Uterus (tissue), 3 donors: ENCODE measurements at regions not wholly inside any gene's neighbourhood (a gene's known extent, or its start where the extent isn't known, plus 50 kb on each side); places are given as distances from the start of the nearest gene placed in this dataset.

ENCODE experiments used
- DNase-seq, 2 donors: peaks; one replicate each; pipeline ENCODE4 v3.0.0-alpha.2; 2019 to 2020
- H3K27ac ChIP-seq, 2 donors: fragments of 200-600 bp; sonication (generic); 1 replicate in 1 of 2; 2 replicates in 1 of 2; pipeline ENCODE4 v1.5.1; 2016 to 2018
- H3K27me3 ChIP-seq, 2 donors: fragments of 200-600 bp; sonication (generic); one replicate each; pipeline ENCODE4 v1.5.1; 2018 to 2019; ENCODE audit warnings: control low read depth in 1 of 2
- H3K36me3 ChIP-seq, 2 donors: fragments of 200-600 bp; sonication (generic); one replicate each; pipeline ENCODE4 v1.5.1; 2019; ENCODE audit warnings: control low read depth in 1 of 2
- H3K4me1 ChIP-seq, 2 donors: fragments of 200-600 bp; sonication (generic); one replicate each; pipeline ENCODE4 v1.5.1; 2018 to 2019; ENCODE audit warnings: control low read depth in 1 of 2
- H3K4me3 ChIP-seq, 2 donors: fragments of 200-600 bp; sonication (generic); 1 replicate in 1 of 2; 2 replicates in 1 of 2; pipeline ENCODE4 v1.5.1; 2018 to 2019; ENCODE audit warnings: mild to moderate bottlenecking in 1 of 2
- H3K9me3 ChIP-seq, 2 donors: fragments of 200-600 bp; sonication (generic); one replicate each; pipeline ENCODE4 v1.5.1; 2019; ENCODE audit warnings: control low read depth in 1 of 2
- CTCF ChIP-seq, 4 experiments: fragments of 200-600 bp in 2 of 4; fragments of 450-650 bp in 2 of 4; sonication (generic) in 2 of 4; IDR thresholded peaks; one replicate each; pipeline ENCODE4 v1.5.1; 2016 to 2019; ENCODE audit warnings: antibody characterized with exemption in 4 of 4, mild to moderate bottlenecking in 2 of 4, moderate library complexity in 1 of 4
- POLR2A ChIP-seq, 2 donors: fragments of 450-650 bp; IDR thresholded peaks; one replicate each; pipeline ENCODE4 v1.6.1; 2016; ENCODE audit warnings: antibody characterized with exemption in 2 of 2, mild to moderate bottlenecking in 1 of 2, moderate library complexity in 1 of 2
- intact Hi-C: fragments of 100-400 bp; cut with DNase I; formaldehyde crosslinking; loops from one replicate; pipeline ENCODE4 v1.15.1; 2023; ENCODE audit warnings: low total_unique reads
- donor health status: DM: yes; HTN: yes; CAD: no.

- Histone ChIP-seq H3K36me3 (no peaks in the 10 kb centered on the region), H3K4me3 (no peak overlapping the region), H3K4me1 (no peaks in the 10 kb centered on the region), H3K27ac (no peak overlapping the region), H3K9me3 (no peaks in the 10 kb centered on the region), H3K27me3 (no peaks in the 10 kb centered on the region)
- no peak for TF ChIP-seq CTCF (IDR thresholded peaks at IDR 0.05)
- TF ChIP-seq POLR2A (IDR thresholded peaks at IDR 0.05) = no peak
- intact Hi-C loops = no loop called here
- no peak for DNase-seq
These were observed 240.1 kb downstream of the NR2F1-AS1 start for GRCh38 chr5:93340881-93341280.

- no peak for DNase-seq
- intact Hi-C loops = no loop called here
These were observed 243.9 kb downstream of the NR2F1-AS1 start for GRCh38 chr5:93337138-93337537.

GRCh38 chr5:93336330-93337110 is 244.5 kb downstream of the NR2F1-AS1 start:
- TF ChIP-seq CTCF (IDR thresholded peaks at IDR 0.05) (no peak), POLR2A (IDR thresholded peaks at IDR 0.05) (no peak)
- no peak for DNase-seq
- no peak overlapping the region for H3K4me3 ChIP-seq
- no peaks in the 10 kb centered on the region for H3K27me3 ChIP-seq
- no peaks in the 10 kb centered on the region for H3K4me1 ChIP-seq
- no peak overlapping the region for H3K27ac ChIP-seq
- no peaks in the 10 kb centered on the region for H3K9me3 ChIP-seq
- intact Hi-C loops = no loop called here
- no peaks in the 10 kb centered on the region for H3K36me3 ChIP-seq

More at GRCh38 chr5:93337138-93337537, 243.9 kb downstream of the NR2F1-AS1 start:
- TF ChIP-seq POLR2A (IDR thresholded peaks at IDR 0.05) (no peak), CTCF (IDR thresholded peaks at IDR 0.05) (no peak)
- H3K4me1 ChIP-seq = no peaks in the 10 kb centered on the region
- H3K36me3 ChIP-seq = no peaks in the 10 kb centered on the region
- H3K27ac ChIP-seq = no peak overlapping the region
- H3K9me3 ChIP-seq = no peaks in the 10 kb centered on the region
- no peak overlapping the region for H3K4me3 ChIP-seq
- no peaks in the 10 kb centered on the region for H3K27me3 ChIP-seq

GRCh38 chr5:93331863-93332262 is 249.2 kb downstream of the NR2F1-AS1 start:
- Histone ChIP-seq H3K27me3 (no peaks in the 10 kb centered on the region), H3K4me3 (no peak overlapping the region), H3K36me3 (no peaks in the 10 kb centered on the region), H3K27ac (no peak overlapping the region), H3K9me3 (no peaks in the 10 kb centered on the region), H3K4me1 (no peaks in the 10 kb centered on the region)
- intact Hi-C loops = no loop called here
- DNase-seq = no peak
- TF ChIP-seq CTCF (IDR thresholded peaks at IDR 0.05) (no peak), POLR2A (IDR thresholded peaks at IDR 0.05) (no peak)

- no peak overlapping the region for H3K27ac ChIP-seq
- H3K9me3 ChIP-seq = no peaks in the 10 kb centered on the region
- H3K4me3 ChIP-seq = no peak overlapping the region
- no peaks in the 10 kb centered on the region for H3K4me1 ChIP-seq
- H3K27me3 ChIP-seq = no peaks in the 10 kb centered on the region
- TF ChIP-seq CTCF (IDR thresholded peaks at IDR 0.05) (no peak), POLR2A (IDR thresholded peaks at IDR 0.05) (no peak)
- DNase-seq = no peak
- intact Hi-C loops = no loop called here
- no peaks in the 10 kb centered on the region for H3K36me3 ChIP-seq
These were observed 249.8 kb downstream of the NR2F1-AS1 start for GRCh38 chr5:93331241-93331640.
